ENCODE measurements at regions not wholly inside any gene's neighbourhood (a gene's known extent, or its start where the extent isn't known, plus 50 kb on each side); places are given as distances from the start of the nearest gene placed in this dataset.
"Not testable (repeated sequence)": the region's sequence is repeated elsewhere in the genome, so short reads cannot be mapped to it uniquely, and the experiment has no call there.

- no peak for DNase-seq (ENCODE audit: low spot score)
Measured at GRCh38 chr2:16726147-16726546, 60.5 kb upstream of the CYRIA start.

GRCh38 chr2:16725549-16725948 lies 59.9 kb upstream of the CYRIA start:
- no peak for DNase-seq (ENCODE audit: low spot score)

- no peak for DNase-seq (ENCODE audit: low spot score)
Measured at GRCh38 chr2:16722677-16723076, 57.0 kb upstream of the CYRIA start.

GRCh38 chr2:16722126-16722525 lies 56.5 kb upstream of the CYRIA start:
- no peak for DNase-seq (ENCODE audit: low spot score)

GRCh38 chr2:16721529-16721928 lies 55.9 kb upstream of the CYRIA start:
- DNase-seq (ENCODE audit: low spot score) = not testable (repeated sequence)

- not testable (repeated sequence) for DNase-seq (ENCODE audit: low spot score)
Measured at GRCh38 chr2:16720737-16721136, 55.1 kb upstream of the CYRIA start.

GRCh38 chr2:16719485-16719808 lies 53.8 kb upstream of the CYRIA start:
- no peak for DNase-seq (ENCODE audit: low spot score)

GRCh38 chr2:16718576-16719484 lies 53.2 kb upstream of the CYRIA start:
- DNase-seq (ENCODE audit: low spot score) = no peak

GRCh38 chr2:16717477-16717876 lies 51.8 kb upstream of the CYRIA start:
- DNase-seq (ENCODE audit: low spot score) = no peak

GRCh38 chr2:16716944-16717343 lies 51.3 kb upstream of the CYRIA start:
- DNase-seq (ENCODE audit: low spot score) = no peak

- no peak for DNase-seq (ENCODE audit: low spot score)
Measured at GRCh38 chr2:16716024-16716423, 50.4 kb upstream of the CYRIA start.
